ACC112 (cell line): ENCODE measurements at regions not wholly inside any gene's neighbourhood (a gene's known extent, or its start where the extent isn't known, plus 50 kb on each side); places are given as distances from the start of the nearest gene placed in this dataset.

Experiments used
- H2AFZ ChIP-seq: fragments of 200-600 bp; sonication (generic); one replicate; pipeline ENCODE4 v1.6.0; 2017; ENCODE audit warnings: antibody characterized with exemption, low read length; ENCODE audit not compliant: unreplicated experiment
- H3K27ac ChIP-seq: fragments of 200-600 bp; sonication (generic); 2 replicates; pipeline ENCODE4 v1.5.1; 2014; ENCODE audit warnings: low read depth, mild to moderate bottlenecking, antibody characterized with exemption, low read length, moderate library complexity
- H3K27me3 ChIP-seq: fragments of 200-600 bp; sonication (generic); 2 replicates; pipeline ENCODE4 v1.6.1; 2014; ENCODE audit warnings: mild to moderate bottlenecking, antibody characterized with exemption, low read length, moderate library complexity, mixed read lengths; ENCODE audit not compliant: insufficient read depth
- H3K36me3 ChIP-seq: fragments of 200-600 bp; sonication (generic); 2 replicates; pipeline ENCODE4 v1.6.1; 2016; ENCODE audit warnings: mild to moderate bottlenecking, antibody characterized with exemption, low read length, moderate library complexity, mixed read lengths; ENCODE audit not compliant: insufficient read depth
- H3K4me1 ChIP-seq: fragments of 200-600 bp; sonication (generic); one replicate; pipeline ENCODE4 v1.6.1; 2016; ENCODE audit warnings: low read length, mixed read lengths; ENCODE audit not compliant: insufficient read depth, unreplicated experiment, control insufficient read depth
- H3K4me3 ChIP-seq: fragments of 200-600 bp; sonication (generic); 2 replicates; pipeline ENCODE4 v1.5.1; 2014; ENCODE audit warnings: mild to moderate bottlenecking, low read depth, low read length
- H3K79me2 ChIP-seq: fragments of 200-600 bp; sonication (generic); one replicate; pipeline ENCODE4 v1.6.0; 2016; ENCODE audit warnings: low read length; ENCODE audit not compliant: control insufficient read depth, unreplicated experiment, insufficient read depth

GRCh38 chr5:17343675-17344074 lies 126.2 kb downstream of the BASP1 start:
- Histone ChIP-seq H2AFZ (peak overlapping the region; percentile 72), H3K4me3 (peak overlapping the region; percentile 46), H3K36me3 (no peaks in the 10 kb centered on the region), H3K79me2 (no peaks in the 10 kb centered on the region), H3K27ac (peak overlapping the region; percentile 67), H3K4me1 (peaks cover 21% of the 10 kb centered on the region), H3K27me3 (no peaks in the 10 kb centered on the region)

- Histone ChIP-seq H3K27ac (no peak overlapping the region), H3K27me3 (no peaks in the 10 kb centered on the region)
Measured at GRCh38 chr5:17346811-17347210, 129.4 kb downstream of the BASP1 start.

GRCh38 chr5:17352223-17352622 lies 134.8 kb downstream of the BASP1 start:
- Histone ChIP-seq H3K36me3 (peaks cover 5% of the 10 kb centered on the region; the same call in 1 of the 2 replicates), H3K4me1 (peaks cover 10% of the 10 kb centered on the region), H3K79me2 (no peaks in the 10 kb centered on the region), H2AFZ (no peak overlapping the region), H3K27me3 (no peaks in the 10 kb centered on the region), H3K27ac (no peak overlapping the region), H3K4me3 (no peak overlapping the region)

More at GRCh38 chr5:17346811-17347210, 129.4 kb downstream of the BASP1 start:
- no peaks in the 10 kb centered on the region for H3K36me3 ChIP-seq
- H3K79me2 ChIP-seq = no peaks in the 10 kb centered on the region
- H2AFZ ChIP-seq = peak overlapping the region; percentile 48
- H3K4me3 ChIP-seq = no peak overlapping the region
- peaks cover 21% of the 10 kb centered on the region for H3K4me1 ChIP-seq

GRCh38 chr5:17354265-17354664 lies 136.8 kb downstream of the BASP1 start:
- Histone ChIP-seq H3K79me2 (no peaks in the 10 kb centered on the region), H2AFZ (no peak overlapping the region), H3K36me3 (peaks cover 5% of the 10 kb centered on the region; the same call in 1 of the 2 replicates), H3K4me1 (peaks cover 7% of the 10 kb centered on the region), H3K4me3 (no peak overlapping the region), H3K27ac (no peak overlapping the region), H3K27me3 (no peaks in the 10 kb centered on the region)

- Histone ChIP-seq H2AFZ (no peak overlapping the region), H3K4me3 (no peak overlapping the region), H3K36me3 (peaks cover 5% of the 10 kb centered on the region; the same call in 1 of the 2 replicates), H3K4me1 (peaks cover 7% of the 10 kb centered on the region), H3K27me3 (no peaks in the 10 kb centered on the region), H3K79me2 (no peaks in the 10 kb centered on the region), H3K27ac (peak overlapping the region; percentile 79)
Measured at GRCh38 chr5:17355586-17356346, 138.3 kb downstream of the BASP1 start.

- peak overlapping the region; percentile 74; the same call in 1 of the 2 replicates for H3K27ac ChIP-seq
- H3K27me3 ChIP-seq = no peaks in the 10 kb centered on the region
- no peaks in the 10 kb centered on the region for H3K79me2 ChIP-seq
- H3K36me3 ChIP-seq = peaks cover 5% of the 10 kb centered on the region; the same call in 1 of the 2 replicates
- H3K4me3 ChIP-seq = no peak overlapping the region
- peaks cover 7% of the 10 kb centered on the region for H3K4me1 ChIP-seq
- H2AFZ ChIP-seq = no peak overlapping the region
Measured at GRCh38 chr5:17356551-17356950, 139.1 kb downstream of the BASP1 start.

- H3K36me3 ChIP-seq = peaks cover 5% of the 10 kb centered on the region; the same call in 1 of the 2 replicates
- H2AFZ ChIP-seq = no peak overlapping the region
- no peak overlapping the region for H3K27ac ChIP-seq
- peaks cover 7% of the 10 kb centered on the region for H3K4me1 ChIP-seq
- no peaks in the 10 kb centered on the region for H3K79me2 ChIP-seq
- no peaks in the 10 kb centered on the region for H3K27me3 ChIP-seq
- H3K4me3 ChIP-seq = no peak overlapping the region
Measured at GRCh38 chr5:17357504-17357903, 140.1 kb downstream of the BASP1 start.

- no peak overlapping the region for H3K27ac ChIP-seq
- H3K4me1 ChIP-seq = peaks cover 7% of the 10 kb centered on the region
- peaks cover 5% of the 10 kb centered on the region; the same call in 1 of the 2 replicates for H3K36me3 ChIP-seq
- H3K27me3 ChIP-seq = no peaks in the 10 kb centered on the region
- H3K4me3 ChIP-seq = no peak overlapping the region
- H3K79me2 ChIP-seq = no peaks in the 10 kb centered on the region
- no peak overlapping the region for H2AFZ ChIP-seq
Measured at GRCh38 chr5:17358031-17358430, 140.0 kb upstream of the TAF11L2 start.

- Histone ChIP-seq H3K27ac (no peak overlapping the region), H3K4me1 (peaks cover 7% of the 10 kb centered on the region), H3K4me3 (peak overlapping the region; percentile 35; the same call in 1 of the 2 replicates), H3K36me3 (peaks cover 5% of the 10 kb centered on the region; the same call in 1 of the 2 replicates), H2AFZ (peak overlapping the region; percentile 52), H3K27me3 (no peaks in the 10 kb centered on the region), H3K79me2 (no peaks in the 10 kb centered on the region)
Measured at GRCh38 chr5:17359451-17360011, 138.5 kb upstream of the TAF11L2 start.

GRCh38 chr5:17360879-17361278 lies 137.2 kb upstream of the TAF11L2 start:
- Histone ChIP-seq H3K4me1 (peaks cover 4% of the 10 kb centered on the region), H3K27ac (no peak overlapping the region), H3K36me3 (peaks cover 5% of the 10 kb centered on the region; the same call in 1 of the 2 replicates), H3K4me3 (no peak overlapping the region), H3K27me3 (no peaks in the 10 kb centered on the region), H3K79me2 (no peaks in the 10 kb centered on the region), H2AFZ (no peak overlapping the region)

- Histone ChIP-seq H3K4me3 (no peak overlapping the region), H3K27me3 (no peaks in the 10 kb centered on the region), H3K4me1 (no peaks in the 10 kb centered on the region), H2AFZ (no peak overlapping the region), H3K79me2 (no peaks in the 10 kb centered on the region), H3K36me3 (peaks cover 2% of the 10 kb centered on the region; the same call in 1 of the 2 replicates), H3K27ac (no peak overlapping the region)
Measured at GRCh38 chr5:17361331-17361730, 136.7 kb upstream of the TAF11L2 start.
